PC-9 (cell line): ENCODE measurements at regions not wholly inside any gene's neighbourhood (a gene's known extent, or its start where the extent isn't known, plus 50 kb on each side); places are given as distances from the start of the nearest gene placed in this dataset.

Source experiments
- CTCF ChIP-seq: fragments of 200-600 bp; sonication (generic); conservative IDR thresholded peaks from 2 replicates; pipeline ENCODE4 v1.6.1; 2017; ENCODE audit warnings: mixed run types, antibody characterized with exemption, mild to moderate bottlenecking, moderate library complexity
- EZH2 ChIP-seq: fragments of 200-600 bp; sonication (generic); IDR thresholded peaks from 2 replicates; pipeline ENCODE4 v1.8.0; 2017; ENCODE audit warnings: antibody characterized with exemption, low read depth

GRCh38 chr14:40271480-40271879, 839.2 kb upstream of the FBXO33 start:
- no peak for TF ChIP-seq CTCF
- TF ChIP-seq EZH2: no peak
